ENCODE measurements at regions not wholly inside any gene's neighbourhood (a gene's known extent, or its start where the extent isn't known, plus 50 kb on each side); places are given as distances from the start of the nearest gene placed in this dataset.

DNA sequence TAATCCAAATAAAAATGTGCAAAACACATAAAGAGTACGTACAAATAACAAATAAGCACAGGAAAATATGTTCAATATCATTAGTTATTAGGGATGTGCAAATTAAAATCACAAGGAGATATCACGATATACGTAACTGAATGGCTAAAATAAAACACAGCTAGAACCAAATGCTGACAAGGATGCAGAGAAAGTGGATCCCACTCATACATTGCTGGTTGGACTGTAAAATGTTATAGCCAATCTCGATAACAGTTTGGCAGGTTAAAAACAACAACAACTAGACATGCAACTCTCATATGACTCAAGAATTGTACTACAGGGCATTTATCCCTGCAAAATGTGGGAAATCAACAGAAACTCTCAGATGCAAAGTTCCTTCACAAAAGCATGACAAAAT lies 553.9 kb downstream of the ADCYAP1 start:
- no peaks in the 10 kb centered on the region for H3K9me3 ChIP-seq (ENCODE audit: control insufficient read depth in 1 of 2, insufficient read depth in 1 of 2, low read depth in 1 of 2, low read length in 2 of 2)
- H3K4me3 ChIP-seq (replicated peaks in 1 of 2; ENCODE audit: low read depth in 1 of 2, low read length in 2 of 2): no peak overlapping the region
- H3K9me2 ChIP-seq (ENCODE audit: insufficient read depth): no peaks in the 10 kb centered on the region
- no peak for ATAC-seq
- H3K4me1 ChIP-seq (ENCODE audit: control insufficient read depth in 1 of 2, insufficient read depth in 2 of 2, low read length in 2 of 2): no peaks in the 10 kb centered on the region
- ChIA-PET POLR2A (no interaction called here), RAD21 (ENCODE audit: low non-redundant PET in 1 of 2, low total read pairs in 2 of 2, uncharacterized antibody in 2 of 2, unreplicated experiment in 2 of 2) (no interaction called here), CTCF (no interaction called here)
- H3K27ac ChIP-seq (ENCODE audit: low read depth, low read length): no peak overlapping the region
- H2AFZ ChIP-seq (ENCODE audit: low read depth, low read length, poor library complexity, severe bottlenecking): no peak overlapping the region
- no peak for DNase-seq (ENCODE audit: low read depth, low spot score)
- no peaks in the 10 kb centered on the region for H4K20me1 ChIP-seq (ENCODE audit: insufficient read depth)
- H3K9ac ChIP-seq (ENCODE audit: low read length): no peak overlapping the region
- intact Hi-C loops (cut with micrococcal nuclease): no loop called here
- no TSS peak for BruUV-seq (replicated peaks)
- no peak for TF ChIP-seq ZFX (IDR thresholded peaks at IDR 0.05)
- TF ChIP-seq, protein P1, sequence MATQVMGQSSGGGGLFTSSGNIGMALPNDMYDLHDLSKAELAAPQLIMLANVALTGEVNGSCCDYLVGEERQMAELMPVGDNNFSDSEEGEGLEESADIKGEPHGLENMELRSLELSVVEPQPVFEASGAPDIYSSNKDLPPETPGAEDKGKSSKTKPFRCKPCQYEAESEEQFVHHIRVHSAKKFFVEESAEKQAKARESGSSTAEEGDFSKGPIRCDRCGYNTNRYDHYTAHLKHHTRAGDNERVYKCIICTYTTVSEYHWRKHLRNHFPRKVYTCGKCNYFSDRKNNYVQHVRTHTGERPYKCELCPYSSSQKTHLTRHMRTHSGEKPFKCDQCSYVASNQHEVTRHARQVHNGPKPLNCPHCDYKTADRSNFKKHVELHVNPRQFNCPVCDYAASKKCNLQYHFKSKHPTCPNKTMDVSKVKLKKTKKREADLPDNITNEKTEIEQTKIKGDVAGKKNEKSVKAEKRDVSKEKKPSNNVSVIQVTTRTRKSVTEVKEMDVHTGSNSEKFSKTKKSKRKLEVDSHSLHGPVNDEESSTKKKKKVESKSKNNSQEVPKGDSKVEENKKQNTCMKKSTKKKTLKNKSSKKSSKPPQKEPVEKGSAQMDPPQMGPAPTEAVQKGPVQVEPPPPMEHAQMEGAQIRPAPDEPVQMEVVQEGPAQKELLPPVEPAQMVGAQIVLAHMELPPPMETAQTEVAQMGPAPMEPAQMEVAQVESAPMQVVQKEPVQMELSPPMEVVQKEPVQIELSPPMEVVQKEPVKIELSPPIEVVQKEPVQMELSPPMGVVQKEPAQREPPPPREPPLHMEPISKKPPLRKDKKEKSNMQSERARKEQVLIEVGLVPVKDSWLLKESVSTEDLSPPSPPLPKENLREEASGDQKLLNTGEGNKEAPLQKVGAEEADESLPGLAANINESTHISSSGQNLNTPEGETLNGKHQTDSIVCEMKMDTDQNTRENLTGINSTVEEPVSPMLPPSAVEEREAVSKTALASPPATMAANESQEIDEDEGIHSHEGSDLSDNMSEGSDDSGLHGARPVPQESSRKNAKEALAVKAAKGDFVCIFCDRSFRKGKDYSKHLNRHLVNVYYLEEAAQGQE (IDR thresholded peaks at IDR 0.05; ENCODE audit: low read depth): no peak
- TF ChIP-seq POLR2AphosphoS5 (IDR thresholded peaks at IDR 0.05; ENCODE audit: low read depth, low read length): no peak
- no peak for TF ChIP-seq POLR2A (IDR thresholded peaks at IDR 0.05; ENCODE audit: borderline replicate concordance, extremely low read depth, insufficient read depth, insufficient read length)
- TF ChIP-seq ZNF274 (IDR thresholded peaks at IDR 0.05; ENCODE audit: low read depth, low read length): no peak
- TF ChIP-seq CBX3 (IDR thresholded peaks at IDR 0.05; ENCODE audit: low read depth): no peak
- no peak for TF ChIP-seq EZH2phosphoT487 (IDR thresholded peaks at IDR 0.05; ENCODE audit: borderline replicate concordance)
- TF ChIP-seq, protein P2, sequence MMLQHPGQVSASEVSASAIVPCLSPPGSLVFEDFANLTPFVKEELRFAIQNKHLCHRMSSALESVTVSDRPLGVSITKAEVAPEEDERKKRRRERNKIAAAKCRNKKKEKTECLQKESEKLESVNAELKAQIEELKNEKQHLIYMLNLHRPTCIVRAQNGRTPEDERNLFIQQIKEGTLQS (IDR thresholded peaks at IDR 0.05): no peak
- H3K79me2 ChIP-seq (ENCODE audit: insufficient read depth, low read length): no peaks in the 10 kb centered on the region
- no peaks in the 10 kb centered on the region for H3K36me3 ChIP-seq (ENCODE audit: control insufficient read depth in 1 of 2, insufficient read depth in 2 of 2, low read length in 2 of 2)
- H3K27me3 ChIP-seq (ENCODE audit: insufficient read depth, low read length): no peaks in the 10 kb centered on the region; the same call in 1 of the 2 replicates
- no peak overlapping the region for H3K4me2 ChIP-seq (ENCODE audit: low read length)
